Fibroblast of lung (primary cell): ENCODE measurements at regions not wholly inside any gene's neighbourhood (a gene's known extent, or its start where the extent isn't known, plus 50 kb on each side); places are given as distances from the start of the nearest gene placed in this dataset.

ENCODE experiments used
- EZH2 ChIP-seq: IDR thresholded peaks from 2 replicates; pipeline ENCODE4 v1.5.1; 2012; ENCODE audit warnings: low read length, control low read depth, mild to moderate bottlenecking; ENCODE audit errors: missing control alignments
- TF ChIP-seq, protein P1 (sequence below), 2 donors: IDR thresholded peaks in 1 of 2; conservative IDR thresholded peaks in 1 of 2; 1 replicate in 1 of 2; 2 replicates in 1 of 2; pipeline ENCODE4 v1.5.1; 2011 to 2012; ENCODE audit warnings: low read length in 2 of 2, control low read depth in 1 of 2, inconsistent platforms in 1 of 2, low read depth in 1 of 2, mild to moderate bottlenecking in 1 of 2

DNA sequence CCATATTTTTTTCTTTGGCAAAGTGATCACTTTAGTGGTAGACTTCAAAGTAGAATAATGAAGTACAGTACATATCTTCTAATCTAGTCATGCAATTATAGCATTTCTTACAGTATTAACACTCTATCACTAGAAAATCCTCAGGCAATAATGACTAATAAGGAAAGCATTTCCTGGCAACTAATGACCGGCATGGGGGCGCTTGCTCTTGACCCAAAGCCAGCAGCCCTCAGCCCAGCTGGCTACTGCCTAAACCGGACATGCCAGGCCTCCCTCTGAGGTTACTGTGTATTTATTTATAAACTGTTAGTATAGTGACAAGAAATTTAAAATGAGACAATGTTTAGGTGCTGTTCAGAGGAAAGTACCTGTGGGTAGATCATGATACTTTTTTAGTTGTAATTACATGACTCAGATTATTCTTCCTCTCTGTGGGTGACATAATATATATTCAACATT, 633.8 kb downstream of the PTPRC start:
- no peak for TF ChIP-seq EZH2
- TF ChIP-seq, protein P1, sequence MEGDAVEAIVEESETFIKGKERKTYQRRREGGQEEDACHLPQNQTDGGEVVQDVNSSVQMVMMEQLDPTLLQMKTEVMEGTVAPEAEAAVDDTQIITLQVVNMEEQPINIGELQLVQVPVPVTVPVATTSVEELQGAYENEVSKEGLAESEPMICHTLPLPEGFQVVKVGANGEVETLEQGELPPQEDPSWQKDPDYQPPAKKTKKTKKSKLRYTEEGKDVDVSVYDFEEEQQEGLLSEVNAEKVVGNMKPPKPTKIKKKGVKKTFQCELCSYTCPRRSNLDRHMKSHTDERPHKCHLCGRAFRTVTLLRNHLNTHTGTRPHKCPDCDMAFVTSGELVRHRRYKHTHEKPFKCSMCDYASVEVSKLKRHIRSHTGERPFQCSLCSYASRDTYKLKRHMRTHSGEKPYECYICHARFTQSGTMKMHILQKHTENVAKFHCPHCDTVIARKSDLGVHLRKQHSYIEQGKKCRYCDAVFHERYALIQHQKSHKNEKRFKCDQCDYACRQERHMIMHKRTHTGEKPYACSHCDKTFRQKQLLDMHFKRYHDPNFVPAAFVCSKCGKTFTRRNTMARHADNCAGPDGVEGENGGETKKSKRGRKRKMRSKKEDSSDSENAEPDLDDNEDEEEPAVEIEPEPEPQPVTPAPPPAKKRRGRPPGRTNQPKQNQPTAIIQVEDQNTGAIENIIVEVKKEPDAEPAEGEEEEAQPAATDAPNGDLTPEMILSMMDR (conservative IDR thresholded peaks at IDR 0.05 in 1 of 2, IDR thresholded peaks at IDR 0.05 in 1 of 2; ENCODE audit: low read depth in 1 of 2, low read length in 2 of 2), result no peak
